GM18951 (cell line): ENCODE measurements at regions not wholly inside any gene's neighbourhood (a gene's known extent, or its start where the extent isn't known, plus 50 kb on each side); places are given as distances from the start of the nearest gene placed in this dataset.
"Not testable (repeated sequence)": the region's sequence is repeated elsewhere in the genome, so short reads cannot be mapped to it uniquely, and the experiment has no call there.

Source experiments
- in situ Hi-C: fragments of 300-500 bp; cut with MboI; formaldehyde crosslinking; loops from one replicate; pipeline ENCODE4 v1.12.0; 2022; ENCODE audit warnings: low sequenced_read_pairs, mixed read lengths, inconsistent platforms; ENCODE audit not compliant: unreplicated experiment

DNA sequence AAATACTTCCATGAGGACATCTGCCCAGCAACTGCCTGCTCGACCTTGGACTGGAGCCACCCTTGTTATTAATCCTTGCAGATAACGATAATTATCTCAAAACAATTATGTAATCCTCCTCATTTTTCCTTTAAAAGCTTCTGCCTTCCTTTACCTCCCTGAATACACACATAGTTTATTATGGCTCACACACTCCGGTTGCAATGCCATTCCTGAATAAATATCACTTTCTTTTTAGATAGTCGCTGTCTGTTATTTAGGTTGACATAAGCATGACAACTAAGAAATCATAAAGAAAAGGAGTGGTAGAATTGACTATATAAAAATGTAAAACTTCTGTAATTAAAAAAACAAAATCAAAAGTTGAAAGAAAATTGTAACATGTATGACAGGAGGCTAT is 64.8 kb downstream of the B4GALT7 start:
- in situ Hi-C loops: loop anchor here (10.0 kb wide), 1 partner anchor 1420 kb away; no protein-coding TSS in a partner anchor

DNA sequence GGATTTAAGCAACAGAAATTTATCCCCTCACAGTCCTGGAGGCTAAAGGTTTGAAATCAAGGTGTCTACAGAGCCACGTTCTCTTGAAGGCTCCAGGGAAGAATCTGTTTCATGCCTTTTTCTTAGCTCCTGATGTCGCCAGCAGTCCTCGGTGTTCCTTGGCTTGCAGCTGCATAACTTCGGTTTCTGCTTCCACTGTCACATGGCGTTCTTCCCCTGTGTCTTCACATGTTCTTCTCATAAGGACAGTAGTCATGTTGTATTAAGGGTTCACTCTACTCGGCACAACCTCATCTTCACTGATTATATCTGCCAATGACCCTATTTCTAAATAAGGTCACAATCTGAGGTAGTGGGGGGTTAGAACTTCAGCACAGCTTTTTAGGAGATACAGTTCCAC is 65.2 kb downstream of the B4GALT7 start:
- in situ Hi-C loops: loop anchor here (10.0 kb wide), 1 partner anchor 1420 kb away; no protein-coding TSS in a partner anchor

DNA sequence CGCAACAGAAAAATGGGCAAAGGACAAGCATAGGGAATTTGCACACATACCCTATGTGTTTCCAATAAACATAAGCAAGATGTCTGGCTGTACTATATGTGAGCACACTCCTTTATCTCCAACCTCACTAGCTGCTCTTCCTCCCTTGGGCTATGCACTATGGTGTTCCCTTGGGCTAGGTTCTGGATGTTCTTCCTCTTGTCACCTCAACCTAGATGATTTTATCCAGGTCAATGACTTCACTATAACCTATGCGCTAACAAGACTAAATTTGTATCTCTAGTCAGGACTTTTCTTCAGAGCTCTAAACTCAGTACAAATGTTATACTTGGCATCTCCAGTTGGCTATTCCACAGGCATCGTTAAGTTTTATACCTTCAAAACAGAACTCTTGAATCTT is 66.0 kb downstream of the B4GALT7 start:
- in situ Hi-C loops: loop anchor here (10.0 kb wide), 1 partner anchor 1421 kb away; no protein-coding TSS in a partner anchor

DNA sequence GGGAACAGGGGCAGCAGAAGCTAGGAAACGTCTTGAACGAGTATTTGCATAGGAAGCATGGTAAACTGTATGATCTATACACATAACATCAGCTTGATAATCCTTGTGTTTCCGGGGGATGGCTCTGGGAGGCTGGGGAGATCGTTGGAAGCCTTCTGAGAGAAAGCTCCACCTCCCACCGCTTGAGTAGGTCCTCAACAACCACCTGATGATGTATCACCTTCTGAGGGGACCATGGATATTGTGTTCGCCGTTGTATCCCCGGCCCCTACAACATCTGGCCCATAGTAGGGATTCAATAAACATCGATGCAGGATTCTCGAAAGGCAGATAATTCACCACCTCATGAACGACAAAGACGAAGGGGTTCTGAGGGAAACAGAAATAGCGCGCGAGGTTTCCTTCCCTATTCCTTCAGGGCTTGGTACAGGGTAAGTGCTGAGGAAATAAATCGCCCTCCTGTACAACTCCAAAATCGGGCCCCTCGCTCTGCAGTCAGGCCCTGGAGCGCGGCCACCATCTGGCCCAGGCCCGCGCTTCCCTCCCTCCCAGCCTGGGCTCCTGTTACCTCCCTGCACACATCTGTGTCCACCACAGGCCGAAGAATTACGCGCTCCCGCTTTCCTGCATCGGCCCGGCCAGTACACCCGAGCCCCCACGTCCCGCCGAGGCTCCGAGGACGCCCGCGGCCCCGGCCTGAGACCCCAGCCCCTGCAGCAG is 71.3 kb downstream of the B4GALT7 start:
- in situ Hi-C loops: not testable (repeated sequence)

DNA sequence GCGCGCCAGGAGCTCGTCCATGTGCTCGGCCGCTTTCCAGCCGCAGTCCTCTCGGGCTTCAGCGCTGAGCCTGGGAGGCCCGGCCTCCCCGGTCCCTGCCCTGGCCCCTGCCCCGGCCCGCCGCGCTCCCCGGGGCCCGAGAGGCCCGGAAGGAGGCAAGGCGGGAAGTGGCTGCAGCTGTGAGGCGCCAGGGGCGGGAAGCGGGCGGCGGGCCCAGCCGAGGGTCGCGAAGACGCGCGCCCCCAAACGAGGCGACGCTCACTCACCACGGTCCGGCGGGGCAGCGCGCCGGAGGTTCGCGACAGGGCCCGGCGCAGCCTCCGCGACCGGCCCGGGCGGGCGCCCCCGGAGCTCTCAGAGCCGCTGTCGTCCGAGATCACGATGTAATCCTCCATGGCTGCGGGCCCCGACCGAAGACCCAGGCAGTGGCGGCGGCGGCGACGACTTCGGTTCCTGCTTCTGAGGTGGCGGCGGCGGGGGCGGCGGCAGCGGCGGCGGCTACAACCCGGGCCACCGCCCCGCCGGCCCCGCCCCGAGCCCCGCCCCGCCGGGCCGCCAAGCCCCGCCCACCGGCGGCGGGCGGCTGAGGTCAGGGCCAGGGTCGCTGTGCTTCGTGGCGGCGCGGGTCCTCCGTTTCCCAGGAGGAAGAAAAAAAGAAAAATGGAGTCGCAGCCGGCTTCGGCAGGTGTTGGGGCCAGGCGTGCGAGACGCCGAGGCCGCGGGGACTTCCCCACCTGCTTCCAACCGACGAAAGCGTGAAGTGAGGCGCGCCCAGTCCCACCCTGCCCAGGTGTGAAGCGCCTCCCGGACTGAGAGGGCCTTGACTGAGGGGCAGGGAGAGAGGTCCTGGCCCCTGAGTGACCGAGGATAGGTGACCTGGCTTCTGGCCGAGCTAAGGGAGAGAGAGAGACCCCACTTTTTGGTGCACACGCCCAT is 72.1 kb downstream of the B4GALT7 start:
- in situ Hi-C loops: not testable (repeated sequence)
